Gastrocnemius medialis (tissue), 4 donors: ENCODE measurements at regions not wholly inside any gene's neighbourhood (a gene's known extent, or its start where the extent isn't known, plus 50 kb on each side); places are given as distances from the start of the nearest gene placed in this dataset.

Experiments used
- POLR2A ChIP-seq, 2 donors: fragments of 450-650 bp; IDR thresholded peaks; one replicate each; pipeline ENCODE4 v1.6.1; 2017; ENCODE audit warnings: antibody characterized with exemption in 2 of 2, mild to moderate bottlenecking in 2 of 2, moderate library complexity in 2 of 2
- TF ChIP-seq, protein P1 (sequence below), 5 experiments: fragments of 450-650 bp in 3 of 5; fragments of 200-600 bp in 2 of 5; sonication (generic) in 2 of 5; IDR thresholded peaks in 4 of 5; conservative IDR thresholded peaks in 1 of 5; 1 replicate in 4 of 5; 2 replicates in 1 of 5; pipeline ENCODE4 v1.5.1; 2016 to 2019; ENCODE audit warnings: antibody characterized with exemption in 5 of 5, mild to moderate bottlenecking in 3 of 5, moderate library complexity in 3 of 5

DNA sequence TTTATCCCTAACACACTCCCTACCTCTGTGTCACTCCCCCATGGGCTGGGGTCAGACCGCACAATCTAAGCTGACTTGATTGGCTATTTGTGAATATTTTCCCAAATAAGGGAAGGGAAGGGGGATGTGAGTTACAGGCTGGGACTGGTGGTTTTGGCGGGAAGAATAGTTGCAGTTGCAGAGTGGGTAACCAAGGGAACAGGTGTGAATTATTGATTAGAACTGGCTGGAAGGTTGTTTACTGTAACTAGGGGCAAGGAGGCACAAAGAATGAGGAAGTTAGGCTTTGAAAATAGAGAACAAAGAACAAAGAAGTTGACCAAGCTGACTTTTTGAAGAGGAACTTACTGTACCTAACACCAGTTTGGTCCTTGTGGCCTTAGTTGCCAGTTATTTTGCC lies 88.0 kb upstream of the XAGE2 start:
- no peak for TF ChIP-seq POLR2A (IDR thresholded peaks at IDR 0.05)
- TF ChIP-seq, protein P1, sequence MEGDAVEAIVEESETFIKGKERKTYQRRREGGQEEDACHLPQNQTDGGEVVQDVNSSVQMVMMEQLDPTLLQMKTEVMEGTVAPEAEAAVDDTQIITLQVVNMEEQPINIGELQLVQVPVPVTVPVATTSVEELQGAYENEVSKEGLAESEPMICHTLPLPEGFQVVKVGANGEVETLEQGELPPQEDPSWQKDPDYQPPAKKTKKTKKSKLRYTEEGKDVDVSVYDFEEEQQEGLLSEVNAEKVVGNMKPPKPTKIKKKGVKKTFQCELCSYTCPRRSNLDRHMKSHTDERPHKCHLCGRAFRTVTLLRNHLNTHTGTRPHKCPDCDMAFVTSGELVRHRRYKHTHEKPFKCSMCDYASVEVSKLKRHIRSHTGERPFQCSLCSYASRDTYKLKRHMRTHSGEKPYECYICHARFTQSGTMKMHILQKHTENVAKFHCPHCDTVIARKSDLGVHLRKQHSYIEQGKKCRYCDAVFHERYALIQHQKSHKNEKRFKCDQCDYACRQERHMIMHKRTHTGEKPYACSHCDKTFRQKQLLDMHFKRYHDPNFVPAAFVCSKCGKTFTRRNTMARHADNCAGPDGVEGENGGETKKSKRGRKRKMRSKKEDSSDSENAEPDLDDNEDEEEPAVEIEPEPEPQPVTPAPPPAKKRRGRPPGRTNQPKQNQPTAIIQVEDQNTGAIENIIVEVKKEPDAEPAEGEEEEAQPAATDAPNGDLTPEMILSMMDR (IDR thresholded peaks at IDR 0.05 in 4 of 5, conservative IDR thresholded peaks at IDR 0.05 in 1 of 5), result no peak
